Neuronal stem cell (in vitro differentiated cells): ENCODE measurements at regions not wholly inside any gene's neighbourhood (a gene's known extent, or its start where the extent isn't known, plus 50 kb on each side); places are given as distances from the start of the nearest gene placed in this dataset.

Source experiments
- DNase-seq: peaks from one replicate; pipeline ENCODE4 v3.0.0-alpha.2; 2013; ENCODE audit warnings: low spot score
- H2AFZ ChIP-seq: one replicate; pipeline ENCODE4 v1.6.1; 2013; ENCODE audit warnings: mild to moderate bottlenecking, low read length, inconsistent platforms
- H2AK5ac ChIP-seq: 2 replicates; pipeline ENCODE4 v1.6.1; 2013; ENCODE audit warnings: low read depth, mild to moderate bottlenecking, inconsistent platforms, low read length, moderate library complexity, mixed read lengths
- H2BK120ac ChIP-seq: 2 replicates; pipeline ENCODE4 v1.6.1; 2013; ENCODE audit warnings: low read depth, mild to moderate bottlenecking, inconsistent platforms, low read length, moderate library complexity, mixed read lengths
- H2BK12ac ChIP-seq: one replicate; pipeline ENCODE4 v1.6.1; 2013; ENCODE audit warnings: low read length, inconsistent platforms
- H2BK15ac ChIP-seq: 2 replicates; pipeline ENCODE4 v1.6.1; 2013; ENCODE audit warnings: mild to moderate bottlenecking, low read length, inconsistent platforms, mixed read lengths
- H2BK5ac ChIP-seq: one replicate; pipeline ENCODE4 v1.6.1; 2013; ENCODE audit warnings: inconsistent platforms, mild to moderate bottlenecking, low read length, moderate library complexity
- H3K14ac ChIP-seq: one replicate; pipeline ENCODE4 v1.6.1; 2013; ENCODE audit warnings: low read length, inconsistent platforms
- H3K18ac ChIP-seq: 2 replicates; pipeline ENCODE4 v1.6.1; 2013; ENCODE audit warnings: low read length, inconsistent platforms
- H3K23ac ChIP-seq: 2 replicates; pipeline ENCODE4 v1.6.1; 2013; ENCODE audit warnings: low read depth, mild to moderate bottlenecking, mixed read lengths, low read length, inconsistent platforms; ENCODE audit not compliant: poor library complexity
- H3K27ac ChIP-seq: replicated peaks from 3 replicates; pipeline ENCODE4 v1.5.1; 2013; ENCODE audit warnings: low read length, inconsistent platforms
- H3K27me3 ChIP-seq, 3 experiments: 2 replicates each; pipeline ENCODE4 v1.6.1; 2013; ENCODE audit warnings: low read length in 3 of 3, mild to moderate bottlenecking in 2 of 3, inconsistent platforms in 1 of 3, low read depth in 1 of 3, mixed read lengths in 1 of 3, moderate library complexity in 1 of 3; ENCODE audit not compliant: control insufficient read depth in 3 of 3, insufficient read depth in 3 of 3
- H3K36me3 ChIP-seq, 2 donors: replicated peaks in 1 of 2; 2 replicates each; pipeline ENCODE4 v1.6.1; 2013; ENCODE audit warnings: low read length in 2 of 2; ENCODE audit not compliant: control insufficient read depth in 2 of 2, insufficient read depth in 2 of 2
- H3K4ac ChIP-seq: 2 replicates; pipeline ENCODE4 v1.6.1; 2013; ENCODE audit warnings: inconsistent platforms, mild to moderate bottlenecking, low read length, moderate library complexity
- H3K4me1 ChIP-seq, 2 donors: 1 replicate in 1 of 2; 2 replicates in 1 of 2; pipeline ENCODE4 v1.6.1; 2013; ENCODE audit warnings: low read length in 2 of 2, low read depth in 1 of 2; ENCODE audit not compliant: control insufficient read depth in 2 of 2, insufficient read depth in 1 of 2
- H3K4me2 ChIP-seq: one replicate; pipeline ENCODE4 v1.6.1; 2013; ENCODE audit warnings: mild to moderate bottlenecking, low read length, inconsistent platforms; ENCODE audit not compliant: insufficient read depth, poor library complexity, severe bottlenecking
- H3K4me3 ChIP-seq, 2 donors: 2 replicates each; pipeline ENCODE4 v1.5.1; 2013; ENCODE audit warnings: low read length in 2 of 2, mild to moderate bottlenecking in 2 of 2, inconsistent platforms in 1 of 2, moderate library complexity in 1 of 2
- H3K79me1 ChIP-seq: one replicate; pipeline ENCODE4 v1.6.1; 2013; ENCODE audit warnings: low read depth, mild to moderate bottlenecking, inconsistent platforms, low read length, moderate library complexity
- H3K9ac ChIP-seq: one replicate; pipeline ENCODE4 v1.6.1; 2013; ENCODE audit warnings: mild to moderate bottlenecking, low read depth, low read length, inconsistent platforms; ENCODE audit not compliant: poor library complexity
- H3K9me3 ChIP-seq, 2 donors: replicated peaks in 1 of 2; 2 replicates each; pipeline versions ENCODE3 to v1.6.1; 2013; ENCODE audit warnings: low read length in 2 of 2, mild to moderate bottlenecking in 2 of 2, inconsistent platforms in 1 of 2, low read depth in 1 of 2, mixed read lengths in 1 of 2, moderate library complexity in 1 of 2; ENCODE audit not compliant: control insufficient read depth in 2 of 2, insufficient read depth in 1 of 2
- H4K8ac ChIP-seq: one replicate; pipeline ENCODE4 v1.6.1; 2013; ENCODE audit warnings: low read depth, mild to moderate bottlenecking, inconsistent platforms, low read length, moderate library complexity
- H4K91ac ChIP-seq: one replicate; pipeline ENCODE4 v1.6.1; 2013; ENCODE audit warnings: low read length, low read depth, mild to moderate bottlenecking, inconsistent platforms; ENCODE audit not compliant: poor library complexity
- WGBS, 2 donors: extraction: QIAGEN DNeasy Blood & Tissue Kit; methylation state at CpG; one replicate each; pipeline ENCODE4 v1.1.7; 2013; ENCODE audit warnings: missing lambda C conversion rate in 2 of 2, mixed read lengths in 1 of 2; ENCODE audit not compliant: insufficient read length in 2 of 2, insufficient replicate concordance in 1 of 2; ENCODE audit errors: extremely low coverage in 2 of 2; 5-methylcytosine and 5-hydroxymethylcytosine counted together

DNA sequence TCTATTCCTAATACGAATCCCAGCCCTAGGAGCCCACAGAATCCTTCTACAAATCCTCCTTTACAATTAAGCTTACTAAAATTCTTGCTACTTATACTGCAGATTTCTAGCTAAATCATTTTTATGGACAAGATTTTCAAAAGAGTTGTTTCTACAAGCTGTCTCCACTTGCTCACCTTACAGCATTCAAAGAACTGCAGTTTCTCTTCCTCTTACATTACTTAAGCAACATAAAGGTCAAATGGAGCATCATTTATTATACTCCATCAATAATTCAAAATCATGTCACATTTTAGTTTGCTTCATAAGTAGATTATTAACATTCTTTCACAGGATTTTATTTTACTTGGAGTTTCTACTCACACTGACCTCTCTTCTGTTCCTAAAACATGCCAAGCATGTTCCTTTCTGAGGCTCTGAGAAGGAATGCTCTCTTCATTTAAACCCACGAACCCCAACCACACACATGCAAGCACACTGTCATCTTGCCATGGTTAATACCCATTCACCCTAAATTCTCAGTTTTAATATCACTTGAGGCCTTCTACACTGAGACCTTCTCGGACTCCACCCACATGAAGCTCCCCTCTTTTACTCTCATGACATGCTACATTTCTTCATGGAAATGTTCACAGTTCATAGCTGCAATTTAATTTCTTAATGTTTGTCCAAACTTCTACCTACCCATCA, 388.2 kb downstream of the TBC1D32 start:
- DNase-seq = no peak
- Histone ChIP-seq H2BK5ac (no peak overlapping the region), H3K9me3 (no peaks in the 10 kb centered on the region), H3K27ac (no peak overlapping the region), H2AFZ (no peak overlapping the region), H3K18ac (no peak overlapping the region), H3K4me3 (no peak overlapping the region), H2BK12ac (no peak overlapping the region), H3K14ac (no peak overlapping the region), H3K79me1 (no peaks in the 10 kb centered on the region), H2BK120ac (no peak overlapping the region), H4K8ac (no peak overlapping the region), H3K23ac (no peak overlapping the region), H3K4me2 (no peak overlapping the region), H2BK15ac (no peak overlapping the region), H3K9ac (no peak overlapping the region), H3K4me1 (no peaks in the 10 kb centered on the region), H3K36me3 (no peaks in the 10 kb centered on the region), H4K91ac (no peak overlapping the region), H3K4ac (no peak overlapping the region), H2AK5ac (no peak overlapping the region), H3K27me3 (no peaks in the 10 kb centered on the region)
- no CpG with 5 or more reads among the region's 3 CpGs for WGBS, 2 donors

DNA sequence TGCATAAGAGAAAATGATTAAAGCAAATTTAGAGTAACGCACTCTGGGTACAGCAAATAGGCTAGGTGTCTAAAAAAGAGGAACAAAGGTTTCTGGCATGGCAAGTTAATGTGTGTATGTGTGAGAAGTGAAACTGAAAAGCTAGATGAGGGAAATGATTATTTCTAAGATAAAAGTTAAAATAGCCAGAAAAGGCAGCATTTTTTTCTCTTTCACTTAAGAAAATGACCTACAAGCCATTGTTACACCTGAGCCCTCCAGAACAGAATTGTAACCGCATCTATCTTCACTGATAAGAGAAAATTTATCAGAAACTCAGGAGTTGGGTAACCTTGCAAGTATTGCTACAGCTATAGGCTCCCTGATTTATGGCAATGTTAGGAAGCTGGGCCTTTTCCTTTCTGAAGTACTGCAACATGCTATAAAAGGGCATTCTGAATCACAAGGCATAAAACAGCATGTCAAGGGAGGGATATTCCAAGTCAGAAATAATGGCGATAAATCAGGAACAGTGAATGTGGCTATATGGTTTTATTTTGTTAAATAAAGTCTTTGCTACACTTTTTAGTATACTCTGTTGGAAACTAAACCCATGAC, 395.3 kb downstream of the TBC1D32 start:
- H3K36me3 ChIP-seq = no peaks in the 10 kb centered on the region
- no peak overlapping the region for H3K4ac ChIP-seq
- H3K9ac ChIP-seq = no peak overlapping the region
- no peak overlapping the region for H4K8ac ChIP-seq
- H3K27me3 ChIP-seq = no peaks in the 10 kb centered on the region
- H4K91ac ChIP-seq = no peak overlapping the region
- H3K14ac ChIP-seq = no peak overlapping the region
- no peak overlapping the region for H3K4me3 ChIP-seq
- H2AK5ac ChIP-seq = no peak overlapping the region
- no peak for DNase-seq
- no peak overlapping the region for H3K4me2 ChIP-seq
- no peaks in the 10 kb centered on the region for H3K79me1 ChIP-seq
- H2BK15ac ChIP-seq = no peak overlapping the region
- H3K4me1 ChIP-seq = no peaks in the 10 kb centered on the region
- no peak overlapping the region for H3K27ac ChIP-seq
- H2BK120ac ChIP-seq = no peak overlapping the region
- H3K18ac ChIP-seq = no peak overlapping the region
- no peak overlapping the region for H2BK12ac ChIP-seq
- no CpG with 5 or more reads among the region's 3 CpGs for WGBS, 2 donors
- H2AFZ ChIP-seq = no peak overlapping the region
- H2BK5ac ChIP-seq = no peak overlapping the region
- H3K23ac ChIP-seq = no peak overlapping the region
- no peaks in the 10 kb centered on the region for H3K9me3 ChIP-seq

DNA sequence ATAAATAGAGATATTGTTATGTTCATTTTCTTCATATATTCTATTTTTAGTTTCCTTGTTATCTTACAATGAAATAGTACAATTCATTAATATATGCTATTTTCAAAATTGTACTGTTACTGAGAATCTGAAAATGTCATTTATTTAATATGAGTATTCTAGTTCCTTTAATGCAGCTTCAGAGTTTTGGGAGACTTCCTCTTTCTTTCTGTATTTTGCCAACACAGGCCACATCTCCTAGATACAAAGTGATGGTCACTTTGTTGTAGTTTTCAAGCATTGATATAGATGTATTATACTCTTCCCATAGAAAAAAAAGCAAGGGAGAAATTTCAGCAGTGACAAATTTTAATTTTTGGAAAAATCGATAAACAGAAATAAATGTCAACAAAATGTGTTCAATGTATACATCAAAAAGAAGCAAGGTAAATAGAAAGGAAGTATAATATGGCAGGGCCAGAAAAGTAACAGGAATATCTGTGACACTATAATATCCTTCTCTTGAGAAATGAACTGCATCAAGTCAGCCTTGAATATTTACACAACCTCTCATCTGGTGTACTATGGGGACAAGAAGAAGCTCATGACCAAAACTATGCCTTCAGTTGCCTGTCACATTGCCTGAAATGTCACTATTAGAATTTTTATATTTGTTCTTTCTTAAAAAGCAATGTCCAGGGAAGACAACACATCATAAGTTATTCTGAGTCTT, 396.0 kb downstream of the TBC1D32 start:
- Histone ChIP-seq H3K4ac (no peak overlapping the region), H4K8ac (no peak overlapping the region), H3K14ac (no peak overlapping the region), H2BK120ac (no peak overlapping the region), H2AFZ (no peak overlapping the region), H3K9ac (no peak overlapping the region), H3K36me3 (no peaks in the 10 kb centered on the region), H3K9me3 (no peaks in the 10 kb centered on the region), H4K91ac (no peak overlapping the region), H2AK5ac (no peak overlapping the region), H3K79me1 (no peaks in the 10 kb centered on the region), H3K4me2 (no peak overlapping the region), H2BK12ac (no peak overlapping the region), H3K27me3 (no peaks in the 10 kb centered on the region), H2BK5ac (no peak overlapping the region), H3K27ac (no peak overlapping the region), H2BK15ac (no peak overlapping the region), H3K23ac (no peak overlapping the region), H3K4me3 (no peak overlapping the region), H3K4me1 (no peaks in the 10 kb centered on the region), H3K18ac (no peak overlapping the region)
- whole genome bisulfite sequencing, 2 donors = no CpG with 5 or more reads among the region's 1 CpG
- no peak for DNase-seq

DNA sequence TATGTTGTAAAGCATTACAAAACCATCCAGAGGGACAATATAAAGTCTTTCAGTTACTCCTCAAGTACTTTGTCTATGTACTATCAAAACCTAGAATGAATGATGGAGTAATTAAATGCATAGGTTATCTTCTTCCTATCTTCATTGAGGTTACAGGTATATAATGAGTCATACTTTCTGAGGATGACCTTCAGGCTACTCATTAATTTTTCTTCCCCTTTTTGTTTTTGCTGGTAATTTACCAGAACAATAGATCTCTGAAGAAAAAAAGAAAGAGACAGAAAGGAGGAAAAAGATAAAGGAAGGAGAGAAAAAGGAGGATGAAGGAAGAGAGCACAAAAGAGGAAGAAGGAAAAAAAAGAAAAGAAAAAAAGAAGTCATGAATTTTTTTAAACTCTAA, 398.4 kb downstream of the TBC1D32 start:
- H3K9ac ChIP-seq = no peak overlapping the region
- H3K36me3 ChIP-seq = no peaks in the 10 kb centered on the region
- no peak overlapping the region for H3K18ac ChIP-seq
- H3K9me3 ChIP-seq = no peaks in the 10 kb centered on the region
- H3K27ac ChIP-seq = no peak overlapping the region
- H3K4me3 ChIP-seq = no peak overlapping the region
- H2AFZ ChIP-seq = no peak overlapping the region
- no peak overlapping the region for H2AK5ac ChIP-seq
- no peak for DNase-seq
- no peaks in the 10 kb centered on the region for H3K4me1 ChIP-seq
- H3K23ac ChIP-seq = no peak overlapping the region
- no peaks in the 10 kb centered on the region for H3K27me3 ChIP-seq
- H3K79me1 ChIP-seq = no peaks in the 10 kb centered on the region
- no peak overlapping the region for H2BK15ac ChIP-seq
- H2BK12ac ChIP-seq = no peak overlapping the region
- no peak overlapping the region for H2BK5ac ChIP-seq
- H3K4ac ChIP-seq = no peak overlapping the region
- H3K4me2 ChIP-seq = no peak overlapping the region
- no peak overlapping the region for H4K8ac ChIP-seq
- H3K14ac ChIP-seq = no peak overlapping the region
- no peak overlapping the region for H4K91ac ChIP-seq
- no peak overlapping the region for H2BK120ac ChIP-seq
